ENCODE measurements at regions not wholly inside any gene's neighbourhood (a gene's known extent, or its start where the extent isn't known, plus 50 kb on each side); places are given as distances from the start of the nearest gene placed in this dataset.
"Not testable (repeated sequence)": the region's sequence is repeated elsewhere in the genome, so short reads cannot be mapped to it uniquely, and the experiment has no call there.

- no peak overlapping the region for H3K4me3 ChIP-seq (ENCODE audit: low read depth, low read length)
- no peak for DNase-seq (ENCODE audit: low read depth)
- TF ChIP-seq CTCF (IDR thresholded peaks at IDR 0.05; ENCODE audit: insufficient read depth, low read depth, low read length), result no peak
Observed at GRCh38 chr13:74243637-74244526, 109.7 kb upstream of the KLF12 start.

- H3K4me3 ChIP-seq (ENCODE audit: low read depth, low read length); DNase-seq (ENCODE audit: low read depth): not testable (repeated sequence)
Observed at GRCh38 chr13:74241343-74241742, 107.1 kb upstream of the KLF12 start.

GRCh38 chr13:74230984-74231501, 96.8 kb upstream of the KLF12 start:
- TF ChIP-seq CTCF (IDR thresholded peaks at IDR 0.05; ENCODE audit: insufficient read depth, low read depth, low read length), result no peak

GRCh38 chr13:74229242-74229641, 95.0 kb upstream of the KLF12 start:
- TF ChIP-seq CTCF (IDR thresholded peaks at IDR 0.05; ENCODE audit: insufficient read depth, low read depth, low read length), result no peak
- no peak overlapping the region for H3K4me3 ChIP-seq (ENCODE audit: low read depth, low read length)
- no peak for DNase-seq (ENCODE audit: low read depth)

More at GRCh38 chr13:74230984-74231501, 96.8 kb upstream of the KLF12 start:
- H3K4me3 ChIP-seq (ENCODE audit: low read depth, low read length), result no peak overlapping the region
- no peak for DNase-seq (ENCODE audit: low read depth)

- TF ChIP-seq CTCF (IDR thresholded peaks at IDR 0.05; ENCODE audit: insufficient read depth, low read depth, low read length), result no peak
- no peak overlapping the region for H3K4me3 ChIP-seq (ENCODE audit: low read depth, low read length)
- no peak for DNase-seq (ENCODE audit: low read depth)
Observed at GRCh38 chr13:74227476-74228158, 93.4 kb upstream of the KLF12 start.

- no peak for TF ChIP-seq CTCF (IDR thresholded peaks at IDR 0.05; ENCODE audit: insufficient read depth, low read depth, low read length)
- DNase-seq (ENCODE audit: low read depth), result peak; percentile 14
- H3K4me3 ChIP-seq (ENCODE audit: low read depth, low read length), result no peak overlapping the region
Observed at GRCh38 chr13:74226791-74227475, 92.7 kb upstream of the KLF12 start.

- H3K4me3 ChIP-seq (ENCODE audit: low read depth, low read length), result no peak overlapping the region
- TF ChIP-seq CTCF (IDR thresholded peaks at IDR 0.05; ENCODE audit: insufficient read depth, low read depth, low read length), result no peak
- DNase-seq (ENCODE audit: low read depth), result no peak
Observed at GRCh38 chr13:74221752-74222151, 87.5 kb upstream of the KLF12 start.

Measured in fibroblast of villous mesenchyme (primary cell).